Bronchial epithelial cell (primary cell): ENCODE measurements at regions not wholly inside any gene's neighbourhood (a gene's known extent, or its start where the extent isn't known, plus 50 kb on each side); places are given as distances from the start of the nearest gene placed in this dataset.
"Not testable (repeated sequence)": the region's sequence is repeated elsewhere in the genome, so short reads cannot be mapped to it uniquely, and the experiment has no call there.

Source experiments
- DNase-seq: peaks from one replicate; pipeline ENCODE4 v3.0.0-alpha.2; 2010; ENCODE audit warnings: low read depth
- FAIRE-seq: peaks from 2 replicates; lab custom pipeline; 2011; peaks lifted over from hg19 to GRCh38; lab: Jason Lieb, UNC
- H3K27me3 ChIP-seq: 2 replicates; pipeline ENCODE4 v1.5.1; 2011; ENCODE audit warnings: low read length; ENCODE audit not compliant: control insufficient read depth, insufficient read depth
- H3K36me3 ChIP-seq: 2 replicates; pipeline ENCODE4 v1.5.1; 2011; ENCODE audit warnings: low read length; ENCODE audit not compliant: control insufficient read depth, insufficient read depth
- H3K4me3 ChIP-seq: 2 replicates; pipeline ENCODE4 v1.5.1; 2011; ENCODE audit warnings: mild to moderate bottlenecking, low read depth, low read length, control low read depth
- TF ChIP-seq, protein P1 (sequence below): IDR thresholded peaks from 2 replicates; pipeline ENCODE4 v1.5.1; 2011; ENCODE audit warnings: mild to moderate bottlenecking, moderate library complexity, low read length, control low read depth, inconsistent platforms; ENCODE audit not compliant: insufficient read depth, severe bottlenecking

DNA sequence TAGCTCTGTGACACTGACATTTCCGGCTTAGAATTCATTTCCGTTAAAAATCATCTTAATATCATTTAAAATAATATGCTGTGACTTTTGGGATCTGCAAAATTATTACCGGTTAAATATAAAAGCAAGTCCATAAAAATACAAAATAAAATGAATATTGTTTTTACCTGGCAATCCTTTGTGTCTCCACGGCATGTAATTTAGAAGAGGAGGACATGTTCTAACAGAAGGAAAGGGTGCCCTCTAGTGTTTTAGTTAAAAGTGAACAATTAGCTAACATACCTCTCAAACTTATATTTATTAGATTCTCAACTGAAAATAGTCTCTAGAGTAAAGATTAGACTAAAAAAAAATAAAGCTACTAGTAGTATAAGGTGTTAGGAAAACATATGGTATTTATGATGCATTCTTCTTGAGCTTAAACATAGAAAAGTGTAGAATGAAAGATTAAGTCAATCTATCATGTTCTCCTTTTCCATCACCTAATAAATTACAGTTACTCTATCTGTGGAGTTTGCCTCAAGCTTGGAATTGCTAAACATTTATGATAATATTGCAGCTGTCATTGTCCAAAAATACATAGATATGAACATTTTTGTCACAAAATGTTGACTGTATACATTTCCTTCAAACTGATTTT lies 676.7 kb upstream of the SPRY2 start:
- FAIRE-seq: no peak
- Histone ChIP-seq H3K36me3 (no peaks in the 10 kb centered on the region), H3K27me3 (no peaks in the 10 kb centered on the region), H3K4me3 (no peak overlapping the region)
- DNase-seq: peak; percentile 63
- TF ChIP-seq, protein P1, sequence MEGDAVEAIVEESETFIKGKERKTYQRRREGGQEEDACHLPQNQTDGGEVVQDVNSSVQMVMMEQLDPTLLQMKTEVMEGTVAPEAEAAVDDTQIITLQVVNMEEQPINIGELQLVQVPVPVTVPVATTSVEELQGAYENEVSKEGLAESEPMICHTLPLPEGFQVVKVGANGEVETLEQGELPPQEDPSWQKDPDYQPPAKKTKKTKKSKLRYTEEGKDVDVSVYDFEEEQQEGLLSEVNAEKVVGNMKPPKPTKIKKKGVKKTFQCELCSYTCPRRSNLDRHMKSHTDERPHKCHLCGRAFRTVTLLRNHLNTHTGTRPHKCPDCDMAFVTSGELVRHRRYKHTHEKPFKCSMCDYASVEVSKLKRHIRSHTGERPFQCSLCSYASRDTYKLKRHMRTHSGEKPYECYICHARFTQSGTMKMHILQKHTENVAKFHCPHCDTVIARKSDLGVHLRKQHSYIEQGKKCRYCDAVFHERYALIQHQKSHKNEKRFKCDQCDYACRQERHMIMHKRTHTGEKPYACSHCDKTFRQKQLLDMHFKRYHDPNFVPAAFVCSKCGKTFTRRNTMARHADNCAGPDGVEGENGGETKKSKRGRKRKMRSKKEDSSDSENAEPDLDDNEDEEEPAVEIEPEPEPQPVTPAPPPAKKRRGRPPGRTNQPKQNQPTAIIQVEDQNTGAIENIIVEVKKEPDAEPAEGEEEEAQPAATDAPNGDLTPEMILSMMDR: peak; percentile 42

DNA sequence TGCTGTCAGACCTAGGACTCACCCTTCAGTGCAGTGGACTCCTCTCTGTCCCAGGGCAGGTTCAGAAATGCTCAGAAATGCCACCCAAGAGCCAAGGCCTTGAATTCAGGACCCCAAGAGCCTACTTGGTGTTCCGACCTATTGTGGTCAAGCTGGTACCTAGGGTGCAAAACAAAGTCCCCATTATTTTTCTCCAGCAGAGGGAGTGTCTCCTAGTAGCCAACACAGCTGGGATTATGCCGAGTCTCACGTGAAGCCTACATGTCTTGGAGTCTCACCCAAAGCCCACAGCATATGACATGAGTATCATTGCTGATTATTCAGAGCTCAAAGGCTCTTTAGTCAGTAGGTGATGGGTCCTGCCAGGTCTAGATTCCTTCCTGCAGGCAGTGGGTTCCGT lies 671.1 kb upstream of the SPRY2 start:
- Histone ChIP-seq H3K4me3 (no peak overlapping the region), H3K36me3 (no peaks in the 10 kb centered on the region), H3K27me3 (no peaks in the 10 kb centered on the region)
- DNase-seq (no peak), FAIRE-seq (no peak)
- TF ChIP-seq, protein P1: no peak

DNA sequence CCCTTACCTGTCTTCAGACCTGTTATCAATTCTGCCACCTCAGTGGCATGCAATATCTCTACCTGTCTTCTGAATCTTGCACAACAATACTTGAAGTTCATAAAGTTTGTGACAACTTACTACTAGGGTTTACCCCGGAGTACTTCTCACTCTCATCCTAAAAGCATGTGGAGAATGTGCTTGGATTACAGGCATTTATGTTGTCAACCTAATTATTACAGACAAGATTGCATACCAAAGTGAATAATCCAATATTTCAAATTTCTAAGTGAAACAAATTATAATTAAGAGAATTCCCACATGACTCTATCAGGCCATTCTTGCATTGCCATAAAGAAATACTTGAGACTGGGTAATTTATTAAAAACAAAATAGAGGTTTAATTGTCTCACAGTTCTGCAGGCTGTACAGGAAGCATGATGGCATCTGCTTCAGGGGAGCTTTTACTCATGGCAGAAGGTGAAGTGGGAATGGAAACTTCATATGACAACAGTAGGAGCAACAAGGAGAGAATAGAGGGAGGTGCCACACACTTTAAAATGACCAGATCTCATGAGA lies 661.0 kb upstream of the SPRY2 start:
- Histone ChIP-seq H3K4me3 (no peak overlapping the region), H3K36me3 (no peaks in the 10 kb centered on the region), H3K27me3 (no peaks in the 10 kb centered on the region)
- no peak for DNase-seq
- TF ChIP-seq, protein P1: no peak
- FAIRE-seq: no peak

DNA sequence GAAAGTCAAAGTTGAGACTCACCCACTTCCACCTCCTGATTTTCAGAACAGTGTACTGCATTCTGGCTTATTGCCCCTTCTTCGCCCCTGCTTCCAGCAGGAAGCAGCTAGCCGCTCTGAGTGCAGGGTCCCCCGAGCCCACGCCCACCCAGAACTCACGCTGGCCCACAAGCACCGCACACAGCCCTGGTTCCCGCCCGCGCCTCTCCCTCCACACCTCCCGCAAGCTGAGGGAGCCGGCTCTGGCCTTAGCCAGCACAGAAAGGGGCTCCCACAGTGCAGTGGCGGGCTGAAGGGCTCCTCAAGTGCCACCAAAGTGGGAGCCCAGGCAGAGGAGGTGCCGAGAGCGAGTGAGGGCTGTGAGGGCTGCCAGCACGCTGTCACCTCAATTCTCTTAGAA lies 657.7 kb upstream of the SPRY2 start:
- not testable (repeated sequence) for FAIRE-seq, H3K36me3 ChIP-seq, H3K27me3 ChIP-seq, H3K4me3 ChIP-seq, DNase-seq

DNA sequence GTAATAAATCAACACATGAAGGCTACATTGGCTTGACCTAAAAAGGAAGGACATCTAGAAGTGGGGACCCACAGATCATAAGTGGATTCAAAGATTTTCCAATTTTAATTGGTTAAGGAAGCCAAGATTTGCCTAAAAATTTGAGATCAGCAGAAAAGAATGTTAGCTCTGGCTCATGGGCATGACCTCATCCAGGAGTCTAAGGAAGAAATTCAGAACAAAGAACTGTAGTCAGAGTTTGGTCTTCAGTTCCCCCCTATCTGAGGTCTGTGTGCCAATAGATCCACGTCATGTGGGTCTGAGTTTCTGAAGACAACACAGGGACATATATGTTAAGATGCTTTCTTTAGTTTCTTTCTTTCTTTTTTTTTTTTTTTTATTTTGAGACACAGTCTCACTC lies 648.8 kb upstream of the SPRY2 start:
- DNase-seq (peak; percentile 14), FAIRE-seq (no peak)
- TF ChIP-seq, protein P1: no peak

DNA sequence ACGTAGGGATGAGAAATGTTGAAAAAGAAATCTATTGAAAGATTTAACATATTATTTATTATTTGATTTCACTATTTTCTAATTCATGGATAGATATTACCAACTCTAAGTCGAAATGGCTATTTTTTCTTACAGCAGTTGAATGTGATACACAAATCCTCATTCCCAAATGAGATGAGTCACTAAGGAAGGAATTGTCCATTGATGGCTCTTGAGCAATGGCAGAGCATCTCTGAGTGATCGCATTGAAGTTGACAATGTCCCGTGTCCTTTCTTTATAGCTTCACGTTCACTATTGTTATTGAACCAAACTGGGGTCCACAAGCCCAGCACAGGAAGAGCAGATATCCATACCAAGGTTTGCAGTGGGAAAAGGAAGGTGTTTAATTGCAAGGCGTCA lies 648.3 kb upstream of the SPRY2 start:
- Histone ChIP-seq H3K36me3 (no peaks in the 10 kb centered on the region), H3K27me3 (no peaks in the 10 kb centered on the region), H3K4me3 (no peak overlapping the region)
- DNase-seq (no peak), FAIRE-seq (no peak)
- TF ChIP-seq, protein P1: no peak

More for the DNA sequence above, 648.8 kb upstream of the SPRY2 start:
- no peaks in the 10 kb centered on the region for H3K27me3 ChIP-seq
- H3K4me3 ChIP-seq: no peak overlapping the region
- H3K36me3 ChIP-seq: no peaks in the 10 kb centered on the region
